Thyroid gland (tissue), 4 donors: ENCODE measurements at regions not wholly inside any gene's neighbourhood (a gene's known extent, or its start where the extent isn't known, plus 50 kb on each side); places are given as distances from the start of the nearest gene placed in this dataset.

Experiments used
- CTCF ChIP-seq, 6 experiments: fragments of 200-600 bp in 3 of 6; fragments of 450-650 bp in 3 of 6; sonication (generic) in 3 of 6; IDR thresholded peaks; one replicate each; pipeline ENCODE4 v1.5.1; 2016 to 2019; ENCODE audit warnings: antibody characterized with exemption in 6 of 6, mild to moderate bottlenecking in 2 of 6, inconsistent platforms in 1 of 6, moderate library complexity in 1 of 6
- POLR2A ChIP-seq, 2 donors: fragments of 450-650 bp; IDR thresholded peaks; one replicate each; pipeline ENCODE4 v1.6.1; 2017; ENCODE audit warnings: antibody characterized with exemption in 2 of 2, mild to moderate bottlenecking in 2 of 2, moderate library complexity in 1 of 2

DNA sequence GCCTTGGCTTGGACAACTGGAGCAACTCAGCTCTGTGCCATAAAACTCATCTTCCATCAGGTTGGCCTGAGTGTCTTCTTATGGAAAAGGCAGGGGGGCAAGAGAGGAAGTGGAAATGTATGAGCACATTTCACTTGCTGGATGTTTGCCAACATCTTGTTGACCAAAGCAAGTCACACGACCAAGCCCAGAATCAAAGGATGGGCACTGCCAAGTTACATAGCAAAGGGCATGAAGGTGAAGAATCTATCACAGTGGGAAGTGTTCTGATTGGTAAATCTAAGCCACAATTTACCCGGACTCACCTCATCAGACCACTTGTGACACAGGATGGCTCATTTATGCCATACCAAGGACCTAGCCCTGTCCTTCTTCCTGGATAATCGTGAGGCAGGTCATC, 310.5 kb upstream of the IRX5 start:
- TF ChIP-seq POLR2A (IDR thresholded peaks at IDR 0.05) (no peak), CTCF (IDR thresholded peaks at IDR 0.05) (no peak)
